ENCODE measurements at regions not wholly inside any gene's neighbourhood (a gene's known extent, or its start where the extent isn't known, plus 50 kb on each side); places are given as distances from the start of the nearest gene placed in this dataset.
"Not testable (repeated sequence)": the region's sequence is repeated elsewhere in the genome, so short reads cannot be mapped to it uniquely, and the experiment has no call there.

- not testable (repeated sequence) for DNase-seq (ENCODE audit: low read depth in 2 of 2)
Observed at GRCh38 chr13:52324831-52325230, 81.1 kb downstream of the THSD1 start.

DNA sequence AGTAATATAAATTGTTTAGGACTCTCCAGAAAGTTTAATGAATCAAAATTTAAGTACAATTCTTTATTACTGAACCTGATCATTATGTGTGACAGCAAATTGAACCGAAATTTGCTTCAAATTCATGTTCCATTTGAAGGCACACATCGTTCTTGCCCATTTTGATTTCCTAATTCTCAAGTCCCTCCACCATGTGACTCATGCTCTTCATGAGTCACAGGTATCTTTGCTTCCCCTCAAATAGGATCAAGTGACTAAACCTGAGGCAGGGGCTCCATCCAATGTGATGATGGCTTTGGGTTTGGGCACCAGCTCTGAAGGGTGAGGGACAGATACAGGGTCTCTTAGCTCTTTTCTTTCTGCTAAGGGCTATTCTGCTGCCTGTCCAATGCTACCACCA lies 86.1 kb downstream of the THSD1 start:
- DNase-seq (ENCODE audit: low read depth in 2 of 2): no peak

DNA sequence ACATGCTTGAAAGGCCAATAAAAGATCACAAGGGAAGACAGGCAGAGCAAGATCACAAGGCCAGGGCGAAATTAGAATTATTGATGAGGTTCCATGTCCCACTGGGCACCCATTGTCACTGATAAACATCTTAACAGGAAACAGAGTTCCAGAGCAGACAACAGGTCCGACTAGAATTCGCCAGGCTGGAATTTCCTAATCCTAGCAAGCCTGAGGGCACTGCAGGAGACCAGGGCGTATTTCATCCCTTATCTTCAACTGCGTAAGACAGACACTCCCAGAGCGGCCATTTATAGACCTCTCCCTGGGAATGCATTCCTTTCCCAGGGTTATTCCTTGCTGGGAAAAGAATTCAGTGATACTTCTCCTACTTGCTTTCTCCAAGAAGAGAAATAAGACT lies 96.1 kb downstream of the THSD1 start:
- not testable (repeated sequence) for DNase-seq (ENCODE audit: low read depth in 2 of 2)

DNA sequence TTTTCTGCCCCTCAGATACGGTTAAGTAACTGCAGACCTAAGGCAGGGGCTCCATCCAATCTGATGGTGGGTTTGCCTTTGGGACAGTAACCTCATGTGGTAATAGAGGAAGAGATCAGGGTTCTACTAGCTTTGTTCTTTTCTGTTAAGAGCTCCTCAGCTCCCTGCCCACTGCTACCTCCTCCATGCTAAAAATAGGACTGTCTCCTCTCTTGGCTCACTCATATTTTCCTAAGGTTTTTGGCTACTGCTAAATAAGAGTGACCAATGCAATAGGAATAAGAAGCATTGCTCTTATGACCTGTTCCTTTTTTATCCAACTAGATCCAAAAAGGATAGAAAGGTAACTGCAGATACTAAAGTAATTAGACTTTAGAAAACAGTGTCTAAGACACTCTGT lies 99.6 kb downstream of the THSD1 start:
- not testable (repeated sequence) for DNase-seq (ENCODE audit: low read depth in 2 of 2)

DNA sequence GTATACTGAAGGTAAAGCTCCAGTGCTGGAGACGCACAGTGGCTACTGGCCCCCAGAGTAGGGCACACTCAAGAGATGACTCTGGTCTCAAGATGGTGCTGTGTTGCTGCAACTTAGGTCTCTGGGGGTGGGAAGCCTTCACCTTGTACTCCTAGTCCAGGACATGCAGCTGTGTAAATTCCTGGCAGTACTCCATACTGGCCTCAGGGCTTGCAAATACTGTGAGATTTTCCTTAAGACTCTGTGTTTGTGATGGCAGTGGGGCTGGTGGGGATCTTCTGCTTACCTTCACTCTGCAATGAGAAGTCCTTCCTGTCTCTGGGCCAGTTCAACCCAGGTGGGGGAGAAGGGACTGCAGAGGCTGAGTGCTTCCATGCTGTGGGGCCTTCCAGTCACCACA lies 102.9 kb downstream of the THSD1 start:
- not testable (repeated sequence) for DNase-seq (ENCODE audit: low read depth in 2 of 2)

DNA sequence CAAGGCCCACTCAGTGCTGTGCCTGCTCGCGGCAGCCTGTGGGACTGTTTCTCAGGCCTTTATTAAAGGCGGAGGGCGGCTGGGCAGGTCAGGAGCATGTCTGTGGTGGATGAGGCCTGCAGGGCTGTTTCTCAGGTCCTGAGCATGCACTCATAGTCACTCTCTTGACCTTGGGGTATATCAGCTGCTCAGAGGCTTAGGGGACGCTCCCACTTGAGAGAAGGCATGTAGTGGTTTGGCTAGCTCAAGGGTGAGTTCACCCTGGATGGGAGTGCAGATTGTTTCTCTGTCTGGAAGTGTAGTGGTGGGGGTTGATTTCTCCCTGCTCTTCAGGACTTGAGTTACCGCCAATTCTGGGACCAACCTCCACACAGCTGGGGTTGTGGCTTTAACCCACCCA lies 103.3 kb downstream of the THSD1 start:
- not testable (repeated sequence) for DNase-seq (ENCODE audit: low read depth in 2 of 2)

DNA sequence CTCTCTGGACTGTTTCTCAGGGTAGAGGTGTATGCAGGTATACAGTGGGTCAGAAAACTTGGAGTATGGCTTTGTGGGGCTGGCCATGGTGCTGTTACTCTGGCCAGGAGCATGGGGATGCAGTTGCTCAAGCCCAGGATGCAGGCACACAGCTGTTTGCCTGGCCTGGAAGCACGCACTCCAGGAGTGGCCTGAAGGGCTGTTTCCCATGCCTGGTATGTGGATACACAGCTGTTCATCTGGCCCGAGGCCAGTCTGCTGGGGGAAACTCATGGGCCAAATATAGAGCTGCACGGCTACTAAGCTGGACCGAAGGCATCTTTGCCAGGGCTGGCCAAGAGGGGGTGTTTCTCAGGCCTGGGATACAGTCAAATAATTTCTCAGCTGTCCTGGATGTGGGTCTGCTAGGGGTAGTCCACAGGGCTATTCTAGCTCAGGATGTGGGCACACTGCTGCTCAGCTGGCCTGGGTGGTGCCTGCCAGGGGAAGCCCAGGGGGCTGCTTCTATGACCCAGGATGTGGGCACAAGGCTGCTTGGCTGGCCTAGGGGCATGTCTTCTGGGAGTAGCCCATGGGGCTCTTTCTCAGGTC lies 104.1 kb downstream of the THSD1 start:
- not testable (repeated sequence) for DNase-seq (ENCODE audit: low read depth in 2 of 2)

GRCh38 chr13:52298079-52298661 lies 107.8 kb downstream of the THSD1 start:
- DNase-seq (ENCODE audit: low read depth in 2 of 2): not testable (repeated sequence)

DNA sequence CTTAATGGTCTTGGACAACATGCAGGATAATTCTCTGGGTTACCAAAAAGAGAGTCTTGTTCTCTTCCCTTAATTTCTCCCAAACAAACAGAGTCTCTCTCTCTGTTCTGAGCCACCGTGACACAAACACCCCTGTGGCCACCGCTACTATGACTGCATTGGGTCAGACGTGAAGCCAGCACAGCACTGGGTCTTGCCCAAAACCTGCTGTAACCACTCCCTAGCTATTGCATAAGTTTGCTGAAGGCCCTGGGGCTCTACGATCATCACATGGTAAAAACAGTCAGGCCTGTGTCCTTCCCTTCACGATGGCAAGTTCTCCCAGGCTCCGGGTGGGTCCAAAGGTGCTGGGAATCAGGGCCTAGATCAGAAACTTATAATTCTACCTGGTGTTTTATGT lies 117.1 kb downstream of the THSD1 start:
- DNase-seq (ENCODE audit: low read depth in 2 of 2): not testable (repeated sequence)

- not testable (repeated sequence) for DNase-seq (ENCODE audit: low read depth in 2 of 2)
Observed at GRCh38 chr13:52281387-52281786, 122.0 kb upstream of the NEK3 start.

DNA sequence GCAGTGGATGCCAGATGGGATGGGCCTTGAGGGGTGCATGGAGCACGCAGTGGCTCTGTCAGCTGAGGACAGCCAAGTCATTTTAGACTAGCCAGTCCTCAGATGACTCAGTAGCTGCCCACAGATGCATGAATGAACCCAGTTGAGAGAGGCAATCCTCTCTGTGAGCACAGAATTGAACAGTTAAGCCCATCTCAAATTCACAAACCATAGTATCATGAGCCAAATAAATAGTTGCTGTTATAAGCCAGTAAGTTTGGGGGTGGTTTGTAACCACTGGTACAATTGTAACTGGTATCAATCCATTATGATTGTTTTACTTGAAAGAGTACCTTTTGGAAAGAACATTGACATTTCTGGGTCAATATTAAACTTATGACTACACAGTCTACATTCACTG lies 120.0 kb upstream of the NEK3 start:
- not testable (repeated sequence) for DNase-seq (ENCODE audit: low read depth in 2 of 2)

DNA sequence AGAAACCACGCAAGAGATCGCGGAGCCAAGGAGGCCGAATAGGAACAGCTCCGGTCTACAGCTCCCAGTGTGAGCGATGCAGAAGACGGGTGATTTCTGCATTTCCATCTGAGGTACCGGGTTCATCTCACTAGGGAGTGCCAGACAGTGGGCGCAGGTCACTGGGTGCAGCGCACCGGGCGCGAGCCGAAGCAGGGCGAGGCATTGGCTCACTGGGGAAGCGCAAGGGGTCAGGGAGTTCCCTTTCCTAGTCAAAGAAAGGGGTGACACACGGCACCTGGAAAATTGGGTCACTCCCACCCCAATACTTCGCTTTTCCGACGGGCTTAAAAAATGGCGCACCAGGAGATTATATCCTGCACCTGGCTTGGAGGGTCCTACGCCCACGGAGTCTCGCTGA lies 94.9 kb upstream of the NEK3 start:
- not testable (repeated sequence) for DNase-seq (ENCODE audit: low read depth in 2 of 2)

DNA sequence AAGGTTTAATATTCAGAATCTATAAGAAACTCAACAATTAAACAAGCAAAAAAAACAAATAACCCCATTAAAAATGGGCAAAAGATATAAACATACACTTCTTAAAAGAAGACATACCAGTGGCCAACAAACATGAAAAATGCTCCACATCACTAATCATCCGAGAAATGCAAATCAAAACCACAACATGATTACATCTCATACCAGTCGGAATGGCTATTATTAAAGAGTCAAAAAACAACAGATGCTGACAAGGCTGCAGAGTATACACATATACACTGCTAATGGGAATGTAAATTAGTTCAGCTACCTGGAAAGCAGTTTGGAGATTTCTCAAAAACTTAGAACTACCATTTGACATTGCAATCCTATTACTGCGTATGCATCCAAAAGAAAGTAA lies 81.4 kb upstream of the NEK3 start:
- not testable (repeated sequence) for DNase-seq (ENCODE audit: low read depth in 2 of 2)

- peak; percentile 21 to 30 for DNase-seq (ENCODE audit: low read depth in 2 of 2)
Observed at GRCh38 chr13:52235900-52236595, 76.7 kb upstream of the NEK3 start.

- DNase-seq (ENCODE audit: low read depth in 2 of 2): not testable (repeated sequence)
Observed at GRCh38 chr13:52234928-52235327, 75.5 kb upstream of the NEK3 start.

DNA sequence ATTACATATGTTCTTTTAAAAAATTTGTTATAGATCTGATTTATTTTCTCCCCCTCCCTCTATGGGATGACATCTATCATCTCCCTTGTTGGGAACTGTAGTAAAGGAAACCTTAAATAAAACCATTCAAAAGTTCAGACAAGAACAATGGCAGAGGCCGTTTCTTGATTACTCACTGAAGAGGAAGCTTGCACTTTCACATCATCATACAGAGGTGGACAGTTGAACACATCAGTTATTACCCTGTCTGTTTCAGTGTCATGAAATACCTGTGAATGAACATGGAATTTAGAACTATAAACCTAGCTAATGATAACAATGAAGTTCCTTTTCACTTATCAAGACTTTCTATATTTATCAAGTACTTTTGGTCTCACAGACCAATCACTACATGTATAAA lies 63.7 kb upstream of the NEK3 start:
- DNase-seq (ENCODE audit: low read depth in 2 of 2): not testable (repeated sequence)

DNA sequence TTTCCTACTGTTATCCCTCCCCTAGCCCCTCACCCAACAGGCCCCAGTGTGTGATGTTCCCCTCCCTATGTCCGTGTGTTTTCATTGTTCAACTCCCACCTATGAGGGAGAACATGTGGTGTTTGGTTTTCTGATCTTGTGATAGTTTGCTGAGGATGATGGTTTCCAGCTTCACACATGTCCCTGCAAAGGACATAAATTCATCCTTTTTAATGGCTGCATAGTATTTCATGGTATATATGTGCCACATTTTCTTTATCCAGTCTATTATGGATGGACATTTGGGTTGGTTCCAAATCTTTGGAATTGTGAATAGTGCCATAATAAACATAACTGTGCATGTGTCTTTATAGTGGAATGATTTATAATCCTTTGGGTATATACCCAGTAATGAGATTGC lies 54.5 kb upstream of the NEK3 start:
- DNase-seq (ENCODE audit: low read depth in 2 of 2): not testable (repeated sequence)

DNA sequence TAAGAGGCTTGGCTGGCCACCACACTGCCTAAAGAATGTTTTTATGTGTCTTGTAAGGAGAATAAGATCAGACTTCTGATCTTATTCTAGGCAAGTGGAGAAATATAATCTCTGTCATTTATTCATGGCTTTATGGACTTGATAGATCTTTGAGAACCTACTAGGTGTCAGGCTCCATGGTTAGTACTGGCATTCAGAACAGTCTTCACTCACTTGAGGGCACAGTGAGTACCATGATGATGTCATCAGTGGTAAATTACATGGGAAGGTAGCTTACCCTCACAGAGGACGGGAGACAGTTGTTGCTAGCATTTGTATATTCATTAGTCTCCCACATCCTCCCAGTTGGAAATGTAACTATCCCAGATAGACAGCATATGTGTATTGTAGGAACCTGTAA lies 53.5 kb upstream of the NEK3 start:
- DNase-seq (ENCODE audit: low read depth in 2 of 2): not testable (repeated sequence)

- not testable (repeated sequence) for DNase-seq (ENCODE audit: low read depth in 2 of 2)
Observed at GRCh38 chr13:52211416-52211776, 52.0 kb upstream of the NEK3 start.

GRCh38 chr13:52210564-52211415 lies 51.4 kb upstream of the NEK3 start:
- DNase-seq (ENCODE audit: low read depth in 2 of 2): not testable (repeated sequence)
